ENCODE measurements at regions not wholly inside any gene's neighbourhood (a gene's known extent, or its start where the extent isn't known, plus 50 kb on each side); places are given as distances from the start of the nearest gene placed in this dataset.
"Not testable (repeated sequence)": the region's sequence is repeated elsewhere in the genome, so short reads cannot be mapped to it uniquely, and the experiment has no call there.

- no peak for DNase-seq (ENCODE audit: low spot score)
Observed at GRCh38 chr6:26267083-26267589, 97.9 kb upstream of the BTN3A2 start.

- no peak for DNase-seq (ENCODE audit: low spot score)
Observed at GRCh38 chr6:26268659-26269402, 96.2 kb upstream of the BTN3A2 start.

- no peak for DNase-seq (ENCODE audit: low spot score)
Observed at GRCh38 chr6:26269531-26270485, 95.2 kb upstream of the BTN3A2 start.

GRCh38 chr6:26270486-26270861 lies 94.5 kb upstream of the BTN3A2 start:
- no peak for DNase-seq (ENCODE audit: low spot score)

GRCh38 chr6:26270903-26271667 lies 93.9 kb upstream of the BTN3A2 start:
- DNase-seq (ENCODE audit: low spot score): peak; percentile 89

- DNase-seq (ENCODE audit: low spot score): no peak
Observed at GRCh38 chr6:26271668-26272024, 93.4 kb upstream of the BTN3A2 start.

GRCh38 chr6:26272171-26272637 lies 92.8 kb upstream of the BTN3A2 start:
- no peak for DNase-seq (ENCODE audit: low spot score)

- no peak for DNase-seq (ENCODE audit: low spot score)
Observed at GRCh38 chr6:26273673-26274588, 91.1 kb upstream of the BTN3A2 start.

- DNase-seq (ENCODE audit: low spot score): no peak
Observed at GRCh38 chr6:26275663-26276062, 89.3 kb upstream of the BTN3A2 start.

GRCh38 chr6:26276841-26277648 lies 88.0 kb upstream of the BTN3A2 start:
- DNase-seq (ENCODE audit: low spot score): no peak

GRCh38 chr6:26278536-26278935 lies 86.5 kb upstream of the BTN3A2 start:
- DNase-seq (ENCODE audit: low spot score): no peak

- DNase-seq (ENCODE audit: low spot score): not testable (repeated sequence)
Observed at GRCh38 chr6:26279371-26279770, 85.6 kb upstream of the BTN3A2 start.

GRCh38 chr6:26280407-26280806 lies 84.6 kb upstream of the BTN3A2 start:
- no peak for DNase-seq (ENCODE audit: low spot score)

- DNase-seq (ENCODE audit: low spot score): no peak
Observed at GRCh38 chr6:26284537-26285142, 80.4 kb upstream of the BTN3A2 start.

GRCh38 chr6:26285143-26286134 lies 79.6 kb upstream of the BTN3A2 start:
- peak; percentile 79 for DNase-seq (ENCODE audit: low spot score)

GRCh38 chr6:26286168-26286877 lies 78.7 kb upstream of the BTN3A2 start:
- no peak for DNase-seq (ENCODE audit: low spot score)

GRCh38 chr6:26288155-26288554 lies 76.8 kb upstream of the BTN3A2 start:
- no peak for DNase-seq (ENCODE audit: low spot score)

GRCh38 chr6:26290941-26291340 lies 74.1 kb upstream of the BTN3A2 start:
- DNase-seq (ENCODE audit: low spot score): no peak

Data from hepatic stellate cell (primary cell).